GM18502 (cell line): ENCODE measurements at regions not wholly inside any gene's neighbourhood (a gene's known extent, or its start where the extent isn't known, plus 50 kb on each side); places are given as distances from the start of the nearest gene placed in this dataset.
"Not testable (repeated sequence)": the region's sequence is repeated elsewhere in the genome, so short reads cannot be mapped to it uniquely, and the experiment has no call there.

Experiments
- ATAC-seq: cut with Tn5 transposase; IDR thresholded peaks from one replicate; pipeline ENCODE4 v1.9.1; 2021; ENCODE audit warnings: mild to moderate bottlenecking; ENCODE audit not compliant: unreplicated experiment, poor library complexity

DNA sequence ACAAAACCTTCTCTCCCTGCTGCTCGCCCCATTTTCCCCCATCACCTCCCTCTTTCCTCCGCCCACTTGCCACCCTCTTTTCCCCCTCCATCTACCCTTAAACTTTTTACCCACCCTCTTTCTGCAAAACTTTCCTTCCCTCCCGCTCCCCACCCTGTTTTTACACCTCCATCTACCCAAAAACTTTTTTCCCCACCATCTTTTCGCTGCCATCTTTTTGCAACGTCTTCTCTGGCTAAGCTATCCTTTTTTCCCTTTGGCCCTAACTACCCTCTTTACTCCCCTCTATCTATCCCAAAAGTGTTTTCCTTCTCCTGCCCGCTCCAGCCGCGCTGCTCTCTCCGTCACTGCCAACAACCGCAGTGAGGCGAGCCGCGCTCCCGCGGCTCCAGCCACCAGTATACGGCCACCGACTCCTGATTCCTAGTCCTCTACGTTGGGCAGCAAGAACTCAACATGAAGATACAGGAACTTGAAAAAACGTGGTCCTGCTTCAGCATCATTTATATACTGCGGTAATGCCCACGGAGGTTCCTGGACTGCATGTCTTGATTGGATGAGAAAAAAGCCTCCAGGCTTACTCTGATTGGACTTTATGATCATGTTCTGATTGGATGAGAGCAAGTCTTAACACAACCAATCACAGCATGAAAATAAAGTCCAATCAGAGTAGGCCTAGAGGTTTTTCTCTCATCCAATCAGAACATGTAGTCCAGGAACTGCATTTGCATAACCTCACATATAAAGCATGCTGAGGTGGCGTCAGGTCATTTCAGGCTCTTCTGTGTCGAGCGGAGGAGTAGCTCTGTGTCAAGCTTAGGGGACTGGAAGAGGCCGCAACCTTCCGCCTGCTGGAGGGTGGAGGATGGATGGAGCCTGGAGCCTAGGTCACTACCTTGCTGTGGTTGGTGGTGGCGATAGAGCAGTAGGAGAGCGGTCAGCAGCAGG is 79.9 kb upstream of the KCNJ18 start:
- not testable (repeated sequence) for ATAC-seq

GRCh38 chr17:21613071-21613429 is 79.3 kb upstream of the KCNJ18 start:
- ATAC-seq = no peak

GRCh38 chr17:21626987-21627386 is 65.3 kb upstream of the KCNJ18 start:
- ATAC-seq = not testable (repeated sequence)
